ENCODE measurements at regions not wholly inside any gene's neighbourhood (a gene's known extent, or its start where the extent isn't known, plus 50 kb on each side); places are given as distances from the start of the nearest gene placed in this dataset.

DNA sequence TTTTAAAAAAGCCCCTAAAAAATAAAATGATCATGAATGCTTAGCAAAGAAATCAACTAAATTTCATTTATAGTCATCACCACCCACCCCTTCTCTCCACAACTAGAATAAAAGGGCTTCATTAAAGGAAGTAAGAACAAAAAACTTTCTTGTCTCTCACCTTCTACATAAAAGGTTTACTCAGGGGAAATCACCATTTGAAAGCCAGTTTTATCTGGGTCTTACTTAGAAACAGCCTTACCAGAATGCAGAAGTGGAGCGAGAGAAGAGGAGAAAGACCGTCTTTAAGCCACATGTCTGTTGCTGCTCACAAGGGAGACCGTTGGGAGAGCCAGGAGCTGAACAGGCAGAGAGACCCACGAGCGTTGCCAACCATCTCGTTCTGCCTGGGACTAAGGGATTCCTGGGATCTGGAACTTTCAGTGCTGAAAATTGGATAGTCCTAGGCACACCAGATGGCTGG lies 350.1 kb upstream of the PROK2 start:
- no peak for DNase-seq (ENCODE audit: low read depth)

GRCh38 chr3:72133329-72134011 lies 348.5 kb upstream of the PROK2 start:
- no peak for DNase-seq (ENCODE audit: low read depth)

GRCh38 chr3:72131899-72132298 lies 347.0 kb upstream of the PROK2 start:
- no peak for DNase-seq (ENCODE audit: low read depth)

- no peak for DNase-seq (ENCODE audit: low read depth)
Observed at GRCh38 chr3:72130565-72130964, 345.6 kb upstream of the PROK2 start.

- no peak for DNase-seq (ENCODE audit: low read depth)
Observed at GRCh38 chr3:72129501-72130094, 344.6 kb upstream of the PROK2 start.

- DNase-seq (ENCODE audit: low read depth) = no peak
Observed at GRCh38 chr3:72128921-72129320, 344.0 kb upstream of the PROK2 start.

- DNase-seq (ENCODE audit: low read depth) = peak; percentile 25
Observed at GRCh38 chr3:72127844-72128243, 342.9 kb upstream of the PROK2 start.

DNA sequence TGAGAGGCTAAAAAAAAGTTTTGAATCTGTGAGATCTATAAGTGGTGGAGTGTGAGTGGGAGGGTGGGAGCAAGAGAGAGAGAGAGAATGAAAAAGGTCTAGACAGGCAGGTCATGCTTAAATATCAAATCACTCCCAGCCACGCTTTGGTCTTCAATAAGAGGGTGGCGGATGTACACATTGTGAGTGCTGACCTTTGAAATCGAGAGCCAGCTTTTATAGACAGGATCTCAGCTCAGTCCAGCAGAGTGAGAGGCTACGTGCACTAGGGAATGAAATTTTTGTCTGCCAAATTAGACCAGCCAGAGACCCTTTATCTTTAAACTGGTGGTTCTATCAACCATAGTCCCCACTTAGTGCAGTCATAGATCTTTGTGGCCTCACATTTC lies 342.3 kb upstream of the PROK2 start:
- no peak for DNase-seq (ENCODE audit: low read depth)

GRCh38 chr3:72126441-72127223 lies 341.7 kb upstream of the PROK2 start:
- DNase-seq (ENCODE audit: low read depth) = no peak

- DNase-seq (ENCODE audit: low read depth) = peak; percentile 89
Observed at GRCh38 chr3:72123908-72124441, 339.0 kb upstream of the PROK2 start.

GRCh38 chr3:72120806-72121778 lies 336.1 kb upstream of the PROK2 start:
- no peak for DNase-seq (ENCODE audit: low read depth)

GRCh38 chr3:72120039-72120438 lies 335.1 kb upstream of the PROK2 start:
- no peak for DNase-seq (ENCODE audit: low read depth)

DNA sequence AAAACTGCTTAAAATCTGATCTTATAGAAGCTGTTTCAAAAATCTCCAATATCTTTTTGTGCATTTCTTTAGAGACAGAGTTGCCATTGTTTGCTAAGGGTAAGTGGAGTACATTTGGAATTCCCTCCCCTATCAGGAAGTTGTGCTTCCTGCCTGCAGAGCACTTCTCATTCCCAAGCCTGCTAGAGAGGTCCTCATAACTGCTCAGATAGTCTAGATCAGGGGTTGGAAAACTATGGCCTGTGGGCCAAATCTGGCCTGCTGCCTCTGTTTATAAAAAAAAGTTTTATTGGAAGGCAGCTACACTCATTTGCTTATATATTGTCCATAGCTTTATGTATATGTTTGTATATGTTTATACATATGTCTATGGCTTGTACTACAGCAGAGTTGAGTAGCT lies 333.7 kb upstream of the PROK2 start:
- DNase-seq (ENCODE audit: low read depth) = no peak

DNA sequence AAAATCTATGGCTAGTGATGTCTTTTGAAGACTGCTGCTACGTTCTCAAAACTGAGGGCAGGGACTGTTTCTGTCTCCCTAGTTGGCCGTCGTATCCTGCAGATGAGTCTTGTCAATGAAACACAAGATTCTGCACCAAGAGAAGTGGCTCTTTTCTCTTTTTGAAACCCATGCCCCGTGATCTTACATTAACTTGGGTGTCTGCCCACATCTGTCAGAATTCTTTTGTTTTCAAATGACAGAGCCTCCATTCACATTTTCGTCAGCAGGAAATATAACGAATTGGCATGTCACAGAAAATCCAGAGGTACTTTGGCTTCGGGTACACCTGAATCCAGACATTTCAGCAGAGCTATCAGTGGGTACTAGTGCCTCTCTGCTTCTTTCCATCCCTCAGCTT lies 331.3 kb upstream of the PROK2 start:
- no peak for DNase-seq (ENCODE audit: low read depth)

DNA sequence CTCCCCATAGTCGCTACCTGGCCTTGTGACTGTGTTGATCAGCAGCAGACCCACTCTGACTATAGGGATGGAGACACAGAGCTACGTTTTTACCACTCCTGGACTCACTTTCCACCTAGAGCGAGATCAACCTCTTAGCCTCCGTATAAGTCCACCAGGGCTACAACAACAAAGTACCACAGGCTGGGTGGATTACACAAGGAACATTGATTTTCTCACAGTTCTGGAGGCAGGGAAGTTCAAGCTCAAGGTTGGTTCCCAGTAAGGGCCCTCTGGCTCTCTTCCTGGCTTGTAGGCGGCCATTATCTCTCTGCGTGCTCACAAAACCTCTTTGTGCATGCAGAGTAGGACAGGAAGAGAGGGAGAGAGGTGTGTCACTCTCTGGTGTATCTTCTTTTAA lies 330.4 kb upstream of the PROK2 start:
- no peak for DNase-seq (ENCODE audit: low read depth)

- DNase-seq (ENCODE audit: low read depth) = no peak
Observed at GRCh38 chr3:72114773-72115172, 329.8 kb upstream of the PROK2 start.

DNA sequence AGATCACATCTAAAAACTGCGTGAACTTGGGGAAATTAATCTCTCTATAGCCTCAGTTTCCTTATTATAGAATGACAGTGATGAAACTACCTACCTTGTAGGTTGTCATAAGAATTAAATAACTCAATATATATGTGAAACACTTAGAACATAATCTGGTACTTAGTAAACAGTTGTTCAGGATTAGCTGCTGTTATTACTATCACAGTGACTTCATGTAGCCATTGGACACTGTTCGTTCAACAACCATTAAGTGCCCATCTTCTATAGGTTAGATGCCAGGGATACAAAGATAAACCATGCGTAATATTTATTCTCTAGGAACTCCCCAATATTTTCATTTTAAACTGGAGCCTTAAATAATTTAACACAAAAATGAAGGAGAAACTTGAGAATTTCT lies 329.0 kb upstream of the PROK2 start:
- no peak for DNase-seq (ENCODE audit: low read depth)

GRCh38 chr3:72113564-72113963 lies 328.6 kb upstream of the PROK2 start:
- no peak for DNase-seq (ENCODE audit: low read depth)

GRCh38 chr3:72112435-72112834 lies 327.5 kb upstream of the PROK2 start:
- no peak for DNase-seq (ENCODE audit: low read depth)

DNA sequence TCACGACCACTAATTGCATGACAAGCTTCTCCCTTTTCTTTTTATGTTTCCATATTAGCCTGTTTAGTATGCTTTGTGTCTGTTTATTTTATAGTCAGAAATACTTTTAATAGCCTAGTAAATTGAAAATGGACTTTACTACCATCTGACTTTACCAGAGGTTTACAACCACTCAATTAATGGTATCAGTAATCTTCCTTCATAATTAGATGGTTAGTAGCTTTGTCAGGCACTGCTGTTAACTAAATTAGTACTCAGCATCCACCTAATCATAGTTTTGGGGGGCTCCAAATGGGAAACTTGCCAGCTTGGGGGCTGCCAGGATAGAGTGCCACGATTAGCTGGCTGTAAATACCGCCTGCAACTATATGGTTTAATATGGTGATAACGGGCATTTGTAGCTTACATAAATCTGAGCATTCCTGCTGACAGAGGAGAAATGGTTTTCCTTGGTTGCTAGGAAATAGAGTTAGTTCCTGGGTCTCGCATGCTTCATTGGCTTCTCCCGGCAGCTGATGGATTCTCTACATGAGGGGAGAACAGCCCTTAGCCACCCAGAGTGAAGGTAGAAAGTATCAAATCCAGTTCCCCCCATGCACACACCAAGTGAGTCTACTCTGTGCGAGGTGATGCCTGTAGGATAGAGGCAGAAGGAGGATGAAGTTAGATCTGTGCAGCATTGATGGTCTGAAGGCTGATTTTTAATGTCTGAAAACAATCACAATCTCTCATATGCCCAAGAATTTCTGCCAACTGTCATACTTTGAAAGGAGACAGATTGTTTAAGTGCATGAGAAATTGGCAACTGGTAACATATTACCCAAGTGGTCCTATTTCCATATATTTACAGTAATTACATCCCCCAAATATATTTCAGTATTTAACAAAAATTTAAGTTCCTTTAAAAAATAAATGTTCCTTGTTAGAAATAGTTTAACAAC lies 326.6 kb upstream of the PROK2 start:
- no peak for DNase-seq (ENCODE audit: low read depth)
